HepG2 (cell line): ENCODE measurements at regions not wholly inside any gene's neighbourhood (a gene's known extent, or its start where the extent isn't known, plus 50 kb on each side); places are given as distances from the start of the nearest gene placed in this dataset.

ENCODE experiments used
- CEBPB ChIP-seq: IDR thresholded peaks from 2 replicates; pipeline ENCODE4 v1.6.1; 2011; ENCODE audit warnings: low read depth, low read length, improper control_type of control experiment, borderline replicate concordance
- CREM ChIP-seq, 2 experiments: sonication (generic) in 1 of 2; formaldehyde crosslinking in 1 of 2; IDR thresholded peaks; 2 replicates each; pipeline versions ENCODE4 v1.4.0 to v1.6.1; 2016 to 2020; ENCODE audit warnings: antibody characterized with exemption in 1 of 2, mild to moderate bottlenecking in 1 of 2, missing genetic modification reagents in 1 of 2
- DNMT1 ChIP-seq: sonication (generic); formaldehyde crosslinking; IDR thresholded peaks from 2 replicates; pipeline ENCODE4 v1.5.1; 2020; ENCODE audit warnings: mild to moderate bottlenecking, missing genetic modification reagents
- FOXP1 ChIP-seq, 2 experiments: fragments of 450-650 bp in 1 of 2; IDR thresholded peaks; 2 replicates each; pipeline ENCODE4 v1.6.1; 2017 to 2018; ENCODE audit warnings: antibody characterized with exemption in 1 of 2
- GATAD2A ChIP-seq: IDR thresholded peaks from 2 replicates; pipeline ENCODE4 v1.6.1; 2016
- KDM3A ChIP-seq: IDR thresholded peaks from 2 replicates; pipeline ENCODE4 v1.6.1; 2018; ENCODE audit warnings: low read depth, missing compliant biosample characterization
- MXD1 ChIP-seq: sonication (generic); formaldehyde crosslinking; IDR thresholded peaks from 2 replicates; pipeline ENCODE4 v1.4.0; 2020; ENCODE audit warnings: mild to moderate bottlenecking, missing genetic modification reagents
- NFYC ChIP-seq: IDR thresholded peaks from 2 replicates; pipeline ENCODE4 v1.6.1; 2016; ENCODE audit warnings: missing genetic modification reagents, missing compliant biosample characterization
- PPARG ChIP-seq: conservative IDR thresholded peaks from 2 replicates; pipeline ENCODE4 v1.6.1; 2016; ENCODE audit warnings: missing biosample characterization, missing genetic modification reagents
- PRMT3 ChIP-seq: sonication (generic); formaldehyde crosslinking; IDR thresholded peaks from 2 replicates; pipeline ENCODE4 v1.8.1; 2022; ENCODE audit warnings: low read depth, mild to moderate bottlenecking, moderate library complexity, missing genetic modification reagents, borderline replicate concordance
- RBAK ChIP-seq: sonication (generic); formaldehyde crosslinking; IDR thresholded peaks from 2 replicates; pipeline ENCODE4 v1.5.1; 2020; ENCODE audit warnings: mild to moderate bottlenecking, missing genetic modification reagents
- SAP130 ChIP-seq: IDR thresholded peaks from 2 replicates; pipeline ENCODE4 v1.6.1; 2016; ENCODE audit warnings: low read depth
- ZBTB20 ChIP-seq: sonication (generic); formaldehyde crosslinking; IDR thresholded peaks from 2 replicates; pipeline ENCODE4 v1.8.1; 2023; ENCODE audit warnings: missing genetic modification reagents, low read depth, mild to moderate bottlenecking, borderline replicate concordance
- ZBTB33 ChIP-seq: sonication (generic); formaldehyde crosslinking; IDR thresholded peaks from 2 replicates; pipeline ENCODE4 v1.4.0; 2020; ENCODE audit warnings: missing genetic modification reagents
- ZNF205 ChIP-seq: IDR thresholded peaks from 2 replicates; pipeline ENCODE4 v1.6.1; 2018; ENCODE audit warnings: missing biosample characterization, missing genetic modification reagents
- ZNF326 ChIP-seq: sonication (generic); formaldehyde crosslinking; IDR thresholded peaks from 2 replicates; pipeline ENCODE4 v1.4.0; 2020; ENCODE audit warnings: missing genetic modification reagents, borderline replicate concordance
- ZNF460 ChIP-seq: sonication (generic); formaldehyde crosslinking; IDR thresholded peaks from 2 replicates; pipeline ENCODE4 v1.5.1; 2020; ENCODE audit warnings: missing genetic modification reagents, mild to moderate bottlenecking, borderline replicate concordance
- TF ChIP-seq, protein P1 (sequence below): IDR thresholded peaks from 2 replicates; pipeline ENCODE4 v1.6.1; 2018; ENCODE audit warnings: missing genetic modification reagents, mild to moderate bottlenecking, missing compliant biosample characterization
- TF ChIP-seq, protein P2 (sequence below): IDR thresholded peaks from 2 replicates; pipeline ENCODE4 v1.6.1; 2016; ENCODE audit warnings: mild to moderate bottlenecking
- TF ChIP-seq, protein P3 (sequence below): sonication (generic); formaldehyde crosslinking; IDR thresholded peaks from 2 replicates; pipeline ENCODE4 v1.4.0; 2020; ENCODE audit warnings: missing genetic modification reagents

DNA sequence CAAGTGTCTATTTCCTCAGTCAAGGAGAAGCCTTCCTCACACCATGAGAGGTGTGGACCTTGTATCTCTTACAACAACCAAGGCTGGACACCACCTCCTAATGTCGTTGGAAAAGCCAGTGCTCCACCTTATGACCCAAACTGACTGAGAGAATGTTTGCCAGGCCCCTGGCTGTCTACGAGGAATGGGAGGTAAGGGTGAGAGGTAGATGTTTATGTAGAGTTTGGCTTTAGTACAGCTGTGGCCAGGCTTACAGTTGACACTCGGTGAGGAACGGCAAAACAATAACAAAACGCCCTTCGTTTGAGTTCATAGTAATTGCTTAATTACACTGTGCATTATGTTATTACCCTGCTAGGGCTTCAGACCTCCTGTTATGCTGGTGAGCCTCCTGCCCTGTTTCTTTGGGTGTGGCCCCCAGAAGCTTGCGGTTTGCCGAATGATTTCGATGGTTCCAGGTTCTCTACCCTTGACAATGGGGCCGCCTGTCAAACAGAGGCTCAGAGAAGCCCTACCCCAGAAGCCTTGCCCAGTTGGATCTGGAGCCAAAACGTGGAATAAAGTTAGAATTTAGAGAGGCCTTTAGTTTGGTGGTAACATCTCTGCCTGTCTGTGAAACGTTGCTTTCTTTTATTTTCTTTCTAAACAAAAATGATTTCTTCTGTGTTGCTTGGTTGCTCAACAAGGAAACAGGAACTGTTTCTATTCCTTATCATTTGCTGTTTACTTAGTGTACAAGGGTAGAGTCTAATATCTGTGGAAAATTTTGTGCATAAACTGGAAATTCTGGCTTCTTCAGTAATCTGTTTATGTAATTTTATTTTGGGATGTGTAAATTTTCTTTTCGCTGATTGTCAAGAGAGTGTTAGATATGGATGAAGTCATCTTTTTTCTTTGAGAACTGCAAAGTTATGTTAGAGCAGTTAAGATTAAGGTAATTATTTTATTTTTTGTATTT lies 60.4 kb upstream of the FOXQ1 start (continued):
- TF ChIP-seq MXD1 (CRISPR knock-in tag) = no peak
- TF ChIP-seq NFYC (CRISPR knock-in tag) = no peak
- TF ChIP-seq GATAD2A (CRISPR knock-in tag) = peak; percentile 75
- 0 out of 2 replicates have a peak, but pooled peaks have one; percentile 20 for TF ChIP-seq ZBTB33
- TF ChIP-seq, protein P1, sequence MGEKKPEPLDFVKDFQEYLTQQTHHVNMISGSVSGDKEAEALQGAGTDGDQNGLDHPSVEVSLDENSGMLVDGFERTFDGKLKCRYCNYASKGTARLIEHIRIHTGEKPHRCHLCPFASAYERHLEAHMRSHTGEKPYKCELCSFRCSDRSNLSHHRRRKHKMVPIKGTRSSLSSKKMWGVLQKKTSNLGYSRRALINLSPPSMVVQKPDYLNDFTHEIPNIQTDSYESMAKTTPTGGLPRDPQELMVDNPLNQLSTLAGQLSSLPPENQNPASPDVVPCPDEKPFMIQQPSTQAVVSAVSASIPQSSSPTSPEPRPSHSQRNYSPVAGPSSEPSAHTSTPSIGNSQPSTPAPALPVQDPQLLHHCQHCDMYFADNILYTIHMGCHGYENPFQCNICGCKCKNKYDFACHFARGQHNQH (CRISPR knock-in tag) = peak; percentile 39; the same call in 1 of the 2 replicates
- no peak for TF ChIP-seq RBAK (CRISPR knock-in tag)
- TF ChIP-seq SAP130 (CRISPR knock-in tag) = peak; percentile 27; the same call in 1 of the 2 replicates
- no peak for TF ChIP-seq ZNF205 (CRISPR knock-in tag)
- no peak for TF ChIP-seq KDM3A (CRISPR knock-in tag)
- TF ChIP-seq CREM (IDR thresholded peaks at IDR 0.05) = no peak; the same call in 1 of the 2 replicates
- no peak for TF ChIP-seq CREM (CRISPR knock-in tag; IDR thresholded peaks at IDR 0.05)
- TF ChIP-seq CEBPB = peak; percentile 20; the same call in 1 of the 2 replicates
- no peak for TF ChIP-seq PRMT3 (CRISPR knock-in tag)
- TF ChIP-seq PPARG (CRISPR knock-in tag) = 0 out of 2 replicates have a peak, but pooled peaks have one; percentile 27
- TF ChIP-seq ZBTB20 = peak; percentile 41; the same call in 1 of the 2 replicates
- TF ChIP-seq, protein P2, sequence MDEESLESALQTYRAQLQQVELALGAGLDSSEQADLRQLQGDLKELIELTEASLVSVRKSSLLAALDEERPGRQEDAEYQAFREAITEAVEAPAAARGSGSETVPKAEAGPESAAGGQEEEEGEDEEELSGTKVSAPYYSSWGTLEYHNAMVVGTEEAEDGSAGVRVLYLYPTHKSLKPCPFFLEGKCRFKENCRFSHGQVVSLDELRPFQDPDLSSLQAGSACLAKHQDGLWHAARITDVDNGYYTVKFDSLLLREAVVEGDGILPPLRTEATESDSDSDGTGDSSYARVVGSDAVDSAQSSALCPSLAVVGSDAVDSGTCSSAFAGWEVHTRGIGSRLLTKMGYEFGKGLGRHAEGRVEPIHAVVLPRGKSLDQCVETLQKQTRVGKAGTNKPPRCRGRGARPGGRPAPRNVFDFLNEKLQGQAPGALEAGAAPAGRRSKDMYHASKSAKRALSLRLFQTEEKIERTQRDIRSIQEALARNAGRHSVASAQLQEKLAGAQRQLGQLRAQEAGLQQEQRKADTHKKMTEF (CRISPR knock-in tag) = no peak
- TF ChIP-seq DNMT1 (CRISPR knock-in tag) = no peak
- 0 out of 2 replicates have a peak, but pooled peaks have one; percentile 3 for TF ChIP-seq ZNF326 (CRISPR knock-in tag)
- TF ChIP-seq, protein P3, sequence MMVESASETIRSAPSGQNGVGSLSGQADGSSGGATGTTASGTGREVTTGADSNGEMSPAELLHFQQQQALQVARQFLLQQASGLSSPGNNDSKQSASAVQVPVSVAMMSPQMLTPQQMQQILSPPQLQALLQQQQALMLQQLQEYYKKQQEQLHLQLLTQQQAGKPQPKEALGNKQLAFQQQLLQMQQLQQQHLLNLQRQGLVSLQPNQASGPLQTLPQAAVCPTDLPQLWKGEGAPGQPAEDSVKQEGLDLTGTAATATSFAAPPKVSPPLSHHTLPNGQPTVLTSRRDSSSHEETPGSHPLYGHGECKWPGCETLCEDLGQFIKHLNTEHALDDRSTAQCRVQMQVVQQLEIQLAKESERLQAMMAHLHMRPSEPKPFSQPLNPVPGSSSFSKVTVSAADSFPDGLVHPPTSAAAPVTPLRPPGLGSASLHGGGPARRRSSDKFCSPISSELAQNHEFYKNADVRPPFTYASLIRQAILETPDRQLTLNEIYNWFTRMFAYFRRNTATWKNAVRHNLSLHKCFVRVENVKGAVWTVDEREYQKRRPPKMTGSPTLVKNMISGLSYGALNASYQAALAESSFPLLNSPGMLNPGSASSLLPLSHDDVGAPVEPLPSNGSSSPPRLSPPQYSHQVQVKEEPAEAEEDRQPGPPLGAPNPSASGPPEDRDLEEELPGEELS (CRISPR knock-in tag) = peak; percentile 55; the same call in 1 of the 2 replicates
- no peak for TF ChIP-seq FOXP1 (IDR thresholded peaks at IDR 0.05)
- peak; percentile 83 for TF ChIP-seq FOXP1 (CRISPR knock-in tag; IDR thresholded peaks at IDR 0.05)
- TF ChIP-seq ZNF460 (CRISPR knock-in tag) = no peak
